ENCODE measurements at regions not wholly inside any gene's neighbourhood (a gene's known extent, or its start where the extent isn't known, plus 50 kb on each side); places are given as distances from the start of the nearest gene placed in this dataset.

- TF ChIP-seq CTCF (IDR thresholded peaks at IDR 0.05) (no peak), POLR2A (IDR thresholded peaks at IDR 0.05) (no peak)
Observed at GRCh38 chr2:2639251-2640139, 308.4 kb upstream of the MYT1L start.

Data from lower leg skin (tissue), 3 donors.